K562 (cell line): ENCODE measurements at regions not wholly inside any gene's neighbourhood (a gene's known extent, or its start where the extent isn't known, plus 50 kb on each side); places are given as distances from the start of the nearest gene placed in this dataset.

Experiments
- CHAMP1 ChIP-seq: fragments of 450-650 bp; IDR thresholded peaks from 2 replicates; pipeline ENCODE4 v1.6.1; 2016; ENCODE audit warnings: mild to moderate bottlenecking
- ETV5 ChIP-seq: sonication (generic); formaldehyde crosslinking; IDR thresholded peaks from 2 replicates; pipeline ENCODE4 v1.4.0; 2020; ENCODE audit warnings: low read depth, mild to moderate bottlenecking, missing genetic modification reagents
- HEY1 ChIP-seq: fragments of 250-450 bp; sonication (Bioruptor Pico); IDR thresholded peaks from 2 replicates; pipeline ENCODE4 v1.5.0; 2020; ENCODE audit warnings: mild to moderate bottlenecking, moderate library complexity, borderline replicate concordance
- MCM3 ChIP-seq: fragments of 450-650 bp; IDR thresholded peaks from 2 replicates; pipeline ENCODE4 v1.6.1; 2016
- MCM5 ChIP-seq: fragments of 450-650 bp; IDR thresholded peaks from 2 replicates; pipeline ENCODE4 v1.6.1; 2016; ENCODE audit warnings: low read depth
- NFE2 ChIP-seq: IDR thresholded peaks from 2 replicates; pipeline ENCODE4 v1.6.1; 2014; ENCODE audit warnings: antibody characterized with exemption, low read depth
- RERE ChIP-seq: sonication (generic); formaldehyde crosslinking; IDR thresholded peaks from 2 replicates; pipeline ENCODE4 v1.8.0; 2023; ENCODE audit warnings: missing genetic modification reagents, mild to moderate bottlenecking, borderline replicate concordance
- SAP30 ChIP-seq: fragments of 200-600 bp; sonication (generic); IDR thresholded peaks from 2 replicates; pipeline ENCODE4 v1.6.1; 2012; ENCODE audit warnings: borderline replicate concordance, low read depth, mild to moderate bottlenecking, moderate library complexity, low read length, control low read depth, inconsistent platforms; ENCODE audit not compliant: insufficient read depth, poor library complexity, severe bottlenecking
- TCFL5 ChIP-seq: fragments of 250-450 bp; sonication (Bioruptor Pico); conservative IDR thresholded peaks from 2 replicates; pipeline ENCODE4 v1.6.1; 2021; ENCODE audit warnings: mild to moderate bottlenecking, moderate library complexity, matching md5 sums
- THRB ChIP-seq: fragments of 450-650 bp; formaldehyde crosslinking; conservative IDR thresholded peaks from 2 replicates; pipeline ENCODE4 v1.4.0; 2022; ENCODE audit warnings: mild to moderate bottlenecking, missing genetic modification characterization
- ZEB2 ChIP-seq: fragments of 450-650 bp; IDR thresholded peaks from 2 replicates; pipeline ENCODE4 v1.6.1; 2016
- TF ChIP-seq, protein P1 (sequence below): fragments of 450-650 bp; formaldehyde crosslinking; IDR thresholded peaks from 2 replicates; pipeline ENCODE4 v1.4.0; 2020; ENCODE audit warnings: mild to moderate bottlenecking, moderate library complexity
- TF ChIP-seq, protein P2 (sequence below): fragments of 250-450 bp; sonication (Bioruptor Pico); IDR thresholded peaks from 2 replicates; pipeline ENCODE4 v1.4.0; 2020; ENCODE audit warnings: borderline replicate concordance

DNA sequence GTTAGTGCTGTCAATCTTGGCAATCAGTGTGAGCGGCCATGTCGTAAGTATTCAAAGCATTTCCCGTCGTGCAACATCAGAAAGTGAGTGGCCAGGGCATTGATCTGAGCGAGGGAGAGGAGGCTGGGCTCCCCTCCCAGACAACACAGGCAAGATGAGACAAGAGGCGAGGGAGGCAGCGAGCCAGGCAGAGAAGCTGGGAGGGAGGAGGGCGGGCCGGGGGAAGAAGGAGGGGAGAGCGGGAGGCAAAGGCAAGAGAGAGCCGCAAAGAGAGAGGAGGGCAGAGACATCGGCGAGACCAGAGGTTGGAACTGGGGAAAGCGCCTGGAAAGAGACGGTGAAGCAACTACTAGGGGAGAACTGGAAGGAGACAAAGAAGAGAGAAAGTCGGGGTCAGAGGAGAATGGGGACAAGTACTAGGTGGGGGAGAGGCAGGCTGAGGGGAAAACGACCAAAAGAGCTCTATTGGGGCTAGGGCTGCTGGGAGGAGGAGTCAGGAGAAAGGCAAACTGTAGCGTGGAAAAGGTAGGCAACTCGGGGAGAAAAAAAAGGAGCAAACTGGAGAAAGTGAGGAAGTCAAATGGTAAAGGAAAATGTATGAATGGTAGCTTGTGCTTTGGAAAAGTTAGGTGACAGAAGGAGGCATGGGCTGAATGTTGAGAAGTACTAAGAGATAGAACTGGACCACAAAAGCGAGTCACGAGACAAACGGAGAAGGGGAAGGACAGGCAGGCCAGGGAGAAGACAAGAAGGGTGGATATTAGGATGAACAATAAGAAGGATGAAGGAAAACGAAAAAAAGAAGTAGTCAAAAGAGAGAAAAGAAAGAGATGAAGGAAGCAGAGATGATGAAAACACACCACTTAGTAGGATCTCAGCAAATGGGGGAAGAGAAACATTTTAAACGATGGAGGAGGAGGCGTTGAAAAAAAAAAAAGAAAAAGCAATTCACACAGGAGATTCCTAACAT is 130.5 kb upstream of the C11orf58 start (continued):
- TF ChIP-seq THRB (CRISPR knock-in tag) (0 out of 2 replicates have a peak, but pooled peaks have one; percentile 37), MCM5 (no peak), RERE (CRISPR knock-in tag) (no peak), ETV5 (CRISPR knock-in tag) (0 out of 2 replicates have a peak, but pooled peaks have one; percentile 32), HEY1 (no peak), MCM3 (no peak), ZEB2 (no peak), CHAMP1 (no peak), NFE2 (no peak), SAP30 (no peak), TCFL5 (CRISPR knock-in tag) (no peak)
- TF ChIP-seq, protein P1, sequence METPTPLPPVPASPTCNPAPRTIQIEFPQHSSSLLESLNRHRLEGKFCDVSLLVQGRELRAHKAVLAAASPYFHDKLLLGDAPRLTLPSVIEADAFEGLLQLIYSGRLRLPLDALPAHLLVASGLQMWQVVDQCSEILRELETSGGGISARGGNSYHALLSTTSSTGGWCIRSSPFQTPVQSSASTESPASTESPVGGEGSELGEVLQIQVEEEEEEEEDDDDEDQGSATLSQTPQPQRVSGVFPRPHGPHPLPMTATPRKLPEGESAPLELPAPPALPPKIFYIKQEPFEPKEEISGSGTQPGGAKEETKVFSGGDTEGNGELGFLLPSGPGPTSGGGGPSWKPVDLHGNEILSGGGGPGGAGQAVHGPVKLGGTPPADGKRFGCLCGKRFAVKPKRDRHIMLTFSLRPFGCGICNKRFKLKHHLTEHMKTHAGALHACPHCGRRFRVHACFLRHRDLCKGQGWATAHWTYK = no peak
- TF ChIP-seq, protein P2, sequence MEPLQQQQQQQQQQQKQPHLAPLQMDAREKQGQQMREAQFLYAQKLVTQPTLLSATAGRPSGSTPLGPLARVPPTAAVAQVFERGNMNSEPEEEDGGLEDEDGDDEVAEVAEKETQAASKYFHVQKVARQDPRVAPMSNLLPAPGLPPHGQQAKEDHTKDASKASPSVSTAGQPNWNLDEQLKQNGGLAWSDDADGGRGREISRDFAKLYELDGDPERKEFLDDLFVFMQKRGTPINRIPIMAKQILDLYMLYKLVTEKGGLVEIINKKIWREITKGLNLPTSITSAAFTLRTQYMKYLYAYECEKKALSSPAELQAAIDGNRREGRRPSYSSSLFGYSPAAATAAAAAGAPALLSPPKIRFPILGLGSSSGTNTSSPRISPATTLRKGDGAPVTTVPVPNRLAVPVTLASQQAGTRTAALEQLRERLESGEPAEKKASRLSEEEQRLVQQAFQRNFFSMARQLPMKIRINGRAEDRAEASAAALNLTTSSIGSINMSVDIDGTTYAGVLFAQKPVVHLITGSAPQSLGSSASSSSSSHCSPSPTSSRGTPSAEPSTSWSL (CRISPR knock-in tag) = no peak
